AG10803 (cell line): ENCODE measurements at regions not wholly inside any gene's neighbourhood (a gene's known extent, or its start where the extent isn't known, plus 50 kb on each side); places are given as distances from the start of the nearest gene placed in this dataset.

Source experiments
- DNase-seq: peaks from one replicate; pipeline ENCODE4 v3.0.0; 2010; ENCODE audit warnings: low read depth
- H3K4me3 ChIP-seq: 2 replicates; pipeline ENCODE4 v1.5.1; 2011; ENCODE audit warnings: mild to moderate bottlenecking, low read length, control low read depth
- TF ChIP-seq, protein P1 (sequence below): conservative IDR thresholded peaks from 2 replicates; pipeline ENCODE4 v1.5.1; 2011; ENCODE audit warnings: mild to moderate bottlenecking, low read length, control low read depth, inconsistent platforms

DNA sequence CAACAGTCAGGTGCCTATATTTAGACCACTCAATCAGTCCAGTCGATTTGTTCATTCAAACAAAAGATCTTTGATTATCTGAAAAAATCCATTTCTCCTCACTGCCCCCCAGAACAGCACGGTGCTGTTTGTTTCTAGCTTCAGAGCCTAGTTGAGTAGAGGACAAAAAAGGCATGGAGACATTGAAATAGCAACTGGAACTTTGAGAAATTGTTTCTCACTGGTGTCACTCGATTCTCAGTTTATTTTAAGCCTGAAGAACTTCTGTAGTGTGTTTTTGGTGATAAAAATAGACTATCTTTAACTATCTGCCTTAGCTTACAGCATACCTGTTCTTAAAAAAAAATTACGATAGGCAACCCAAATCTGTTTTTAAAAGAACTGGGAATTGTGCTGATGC lies 67.1 kb downstream of the ARHGAP35 start:
- no peak overlapping the region for H3K4me3 ChIP-seq
- TF ChIP-seq, protein P1, sequence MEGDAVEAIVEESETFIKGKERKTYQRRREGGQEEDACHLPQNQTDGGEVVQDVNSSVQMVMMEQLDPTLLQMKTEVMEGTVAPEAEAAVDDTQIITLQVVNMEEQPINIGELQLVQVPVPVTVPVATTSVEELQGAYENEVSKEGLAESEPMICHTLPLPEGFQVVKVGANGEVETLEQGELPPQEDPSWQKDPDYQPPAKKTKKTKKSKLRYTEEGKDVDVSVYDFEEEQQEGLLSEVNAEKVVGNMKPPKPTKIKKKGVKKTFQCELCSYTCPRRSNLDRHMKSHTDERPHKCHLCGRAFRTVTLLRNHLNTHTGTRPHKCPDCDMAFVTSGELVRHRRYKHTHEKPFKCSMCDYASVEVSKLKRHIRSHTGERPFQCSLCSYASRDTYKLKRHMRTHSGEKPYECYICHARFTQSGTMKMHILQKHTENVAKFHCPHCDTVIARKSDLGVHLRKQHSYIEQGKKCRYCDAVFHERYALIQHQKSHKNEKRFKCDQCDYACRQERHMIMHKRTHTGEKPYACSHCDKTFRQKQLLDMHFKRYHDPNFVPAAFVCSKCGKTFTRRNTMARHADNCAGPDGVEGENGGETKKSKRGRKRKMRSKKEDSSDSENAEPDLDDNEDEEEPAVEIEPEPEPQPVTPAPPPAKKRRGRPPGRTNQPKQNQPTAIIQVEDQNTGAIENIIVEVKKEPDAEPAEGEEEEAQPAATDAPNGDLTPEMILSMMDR: no peak

DNA sequence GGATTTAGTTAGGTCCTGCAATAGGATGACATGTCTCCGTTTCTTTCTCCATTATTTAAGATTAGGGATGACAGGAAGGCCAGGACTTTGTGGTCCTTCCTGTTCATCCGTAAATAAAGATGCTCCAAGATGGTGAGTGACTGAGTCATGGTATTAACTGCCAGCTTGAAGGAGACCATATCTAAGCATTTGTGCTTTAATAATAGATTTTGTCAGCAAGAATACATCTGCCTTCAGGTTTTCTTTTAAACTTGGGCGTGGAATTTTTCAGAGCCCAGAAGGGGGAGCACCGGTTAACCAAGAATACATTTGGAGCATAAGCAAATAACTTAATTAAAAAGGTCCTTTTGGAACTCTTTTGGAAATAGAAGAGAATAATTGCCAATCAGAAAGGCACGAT lies 68.2 kb downstream of the ARHGAP35 start:
- peak; percentile 44 for DNase-seq
- no peak overlapping the region for H3K4me3 ChIP-seq
- TF ChIP-seq, protein P1: peak; percentile 44

More for the DNA sequence above, 67.1 kb downstream of the ARHGAP35 start:
- no peak for DNase-seq

DNA sequence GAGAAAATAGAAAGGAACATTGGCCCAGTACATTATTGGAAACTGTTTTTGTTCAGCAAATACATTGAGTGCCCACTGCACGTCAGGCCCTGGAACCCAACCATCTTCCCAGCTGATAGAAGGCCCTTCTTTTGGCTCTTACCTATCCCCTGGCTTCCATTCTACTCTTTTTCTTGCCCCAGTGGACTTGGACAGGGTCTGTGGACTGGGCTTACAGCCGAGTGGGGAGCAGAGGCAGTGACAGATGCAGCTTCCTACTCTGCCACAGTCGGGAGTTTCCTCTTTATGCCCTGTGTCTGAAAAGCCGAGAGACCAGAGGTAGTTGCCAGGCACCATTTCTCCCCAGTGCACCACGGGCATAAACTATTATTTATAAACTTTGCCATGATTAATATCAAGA lies 70.4 kb downstream of the ARHGAP35 start:
- no peak for DNase-seq
- TF ChIP-seq, protein P1: no peak
- no peak overlapping the region for H3K4me3 ChIP-seq

DNA sequence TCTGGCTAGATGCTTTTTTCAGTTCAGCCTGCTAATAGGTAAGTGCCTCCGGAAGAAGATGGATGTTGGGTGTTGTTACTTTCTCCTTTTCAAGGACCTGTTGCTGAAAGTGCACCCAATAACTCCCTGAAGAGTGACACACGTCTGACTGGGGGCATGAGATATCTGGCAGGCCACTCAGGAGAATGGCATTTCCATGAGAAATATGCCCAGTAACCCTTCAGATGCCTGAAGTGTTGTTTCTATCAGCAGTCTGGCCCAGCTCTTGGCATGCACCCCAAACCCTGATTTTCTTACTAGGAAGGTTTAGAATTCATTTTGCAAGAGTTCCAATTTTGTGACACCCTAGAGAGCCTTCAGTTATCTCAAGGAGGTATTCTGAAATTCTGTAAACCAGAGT lies 71.5 kb downstream of the ARHGAP35 start:
- no peak overlapping the region for H3K4me3 ChIP-seq
- peak; percentile 54 for DNase-seq
- TF ChIP-seq, protein P1: no peak

DNA sequence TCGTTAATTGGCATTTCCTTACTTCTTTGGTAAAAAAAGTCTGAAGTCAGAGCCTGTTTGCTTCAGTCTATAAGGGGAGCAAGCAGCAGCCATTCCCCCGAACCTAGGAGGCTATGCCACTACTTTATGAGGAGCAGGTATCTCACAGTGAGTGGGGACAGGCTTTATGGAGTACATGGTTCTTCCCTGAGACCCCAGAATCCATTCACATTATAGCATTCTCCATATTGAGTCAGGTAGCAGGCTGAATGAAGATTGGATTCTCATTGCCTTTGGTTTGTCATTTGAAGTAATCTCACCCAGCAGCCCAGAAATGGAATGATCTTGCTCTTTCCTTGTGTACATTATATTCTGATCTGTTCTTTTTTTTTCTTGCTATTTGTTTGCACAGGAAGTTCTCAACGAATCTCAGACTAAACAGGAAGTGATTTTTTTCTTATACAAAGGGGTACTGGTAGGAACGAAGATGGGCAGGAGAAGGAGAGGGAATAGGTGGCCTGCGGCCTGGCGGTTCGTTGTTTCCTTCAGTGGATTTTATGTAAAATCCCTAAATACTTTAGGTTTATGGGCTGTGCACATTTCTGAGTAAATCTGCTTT lies 74.4 kb downstream of the ARHGAP35 start:
- H3K4me3 ChIP-seq: no peak overlapping the region
- no peak for DNase-seq
- TF ChIP-seq, protein P1: no peak

DNA sequence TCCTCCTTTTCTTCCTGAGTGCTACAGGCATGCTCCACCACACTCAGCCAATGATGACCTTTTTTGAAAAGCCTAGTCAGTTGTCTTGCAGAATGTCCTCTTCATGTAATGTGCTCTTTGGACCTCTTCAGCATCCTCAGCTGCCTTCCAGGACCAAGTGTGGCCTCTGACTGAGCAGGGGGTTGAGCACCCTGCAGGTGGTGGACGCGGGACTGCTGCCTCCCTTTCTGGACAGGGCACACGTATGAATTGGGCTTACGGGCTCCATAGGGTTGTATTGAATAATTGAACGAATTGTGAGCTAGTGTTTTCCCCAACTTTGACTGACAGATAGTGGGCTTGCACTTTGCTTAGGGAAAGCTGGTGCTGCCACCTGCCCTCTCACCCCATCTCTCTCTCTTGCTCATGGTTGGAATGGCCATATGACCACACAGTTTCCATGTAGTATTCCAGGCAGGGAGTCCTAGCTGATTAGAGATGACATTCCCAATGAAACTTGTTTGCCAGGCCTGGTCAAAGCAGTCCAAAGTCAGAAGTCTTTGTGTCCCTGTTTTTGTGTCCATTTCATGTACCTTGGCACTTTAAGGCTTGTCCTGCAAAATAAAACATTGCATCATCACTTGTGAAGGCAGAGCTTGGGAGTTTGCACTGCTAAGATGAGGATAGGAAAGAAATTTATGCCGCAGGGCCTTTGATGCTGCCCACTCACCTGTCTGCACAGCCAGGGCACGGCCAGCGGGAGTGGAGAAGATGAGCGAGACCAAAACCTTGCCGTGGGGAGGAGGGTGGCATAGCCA lies 76.3 kb upstream of the NPAS1 start:
- TF ChIP-seq, protein P1: no peak
- H3K4me3 ChIP-seq: no peak overlapping the region
- no peak for DNase-seq
